Stimulated activated effector memory CD8-positive, alpha-beta T cell treated with anti-CD3 and anti-CD28 coated beads, Interleukin-12 subunit alpha, Interleukin-12 subunit beta, amount 100 ng/mL, for 72 hours (primary cell): ENCODE measurements at regions not wholly inside any gene's neighbourhood (a gene's known extent, or its start where the extent isn't known, plus 50 kb on each side); places are given as distances from the start of the nearest gene placed in this dataset.

ENCODE experiments used
- ATAC-seq: fragments of 150-1000 bp; cut with Tn5 transposase; 2 replicates; pipeline ENCODE4 v1.10.0; 2021
- DNase-seq, 2 donors: peaks; one replicate each; pipeline ENCODE4 v3.0.0; 2021 to 2022; ENCODE audit warnings: low spot score in 2 of 2
- H3K27ac Mint-ChIP-seq: one replicate; pipeline ENCODE4 v1.8.0; 2022; ENCODE audit warnings: mild to moderate bottlenecking, mixed read lengths
- H3K36me3 Mint-ChIP-seq: one replicate; pipeline ENCODE4 v1.8.0; 2022; ENCODE audit warnings: mild to moderate bottlenecking, mixed read lengths
- H3K4me1 Mint-ChIP-seq: one replicate; pipeline ENCODE4 v1.8.0; 2022; ENCODE audit warnings: mixed read lengths
- H3K4me3 Mint-ChIP-seq: one replicate; pipeline ENCODE4 v1.8.0; 2022; ENCODE audit warnings: mild to moderate bottlenecking, mixed read lengths
- H3K9me3 Mint-ChIP-seq: one replicate; pipeline ENCODE4 v1.8.0; 2022; ENCODE audit warnings: mixed read lengths

- no peak overlapping the region for H3K27ac Mint-ChIP-seq
- no peaks in the 10 kb centered on the region for H3K4me1 Mint-ChIP-seq
- ATAC-seq: no peak
- H3K4me3 Mint-ChIP-seq: no peak overlapping the region
- no peaks in the 10 kb centered on the region for H3K9me3 Mint-ChIP-seq
- no peak for DNase-seq
- H3K36me3 Mint-ChIP-seq: no peaks in the 10 kb centered on the region
Observed at GRCh38 chr6:47112317-47112716, 70.2 kb upstream of the ADGRF1 start.

GRCh38 chr6:47111685-47112084 lies 69.6 kb upstream of the ADGRF1 start:
- Mint-ChIP-seq H3K9me3 (no peaks in the 10 kb centered on the region), H3K4me1 (no peaks in the 10 kb centered on the region), H3K27ac (no peak overlapping the region), H3K36me3 (no peaks in the 10 kb centered on the region), H3K4me3 (no peak overlapping the region)
- no peak for ATAC-seq
- DNase-seq: no peak

- Mint-ChIP-seq H3K36me3 (no peaks in the 10 kb centered on the region), H3K27ac (no peak overlapping the region), H3K4me1 (no peaks in the 10 kb centered on the region), H3K4me3 (no peak overlapping the region), H3K9me3 (no peaks in the 10 kb centered on the region)
- DNase-seq: no peak
- no peak for ATAC-seq
Observed at GRCh38 chr6:47109281-47109680, 67.1 kb upstream of the ADGRF1 start.

- Mint-ChIP-seq H3K27ac (no peak overlapping the region), H3K4me1 (no peaks in the 10 kb centered on the region)
- no peak for ATAC-seq
Observed at GRCh38 chr6:47106721-47107197, 64.6 kb upstream of the ADGRF1 start.

GRCh38 chr6:47106216-47106615 lies 64.1 kb upstream of the ADGRF1 start:
- DNase-seq: no peak
- H3K4me3 Mint-ChIP-seq: no peak overlapping the region
- H3K27ac Mint-ChIP-seq: no peak overlapping the region
- no peak for ATAC-seq
- H3K4me1 Mint-ChIP-seq: no peaks in the 10 kb centered on the region
- no peaks in the 10 kb centered on the region for H3K36me3 Mint-ChIP-seq
- peaks cover 2% of the 10 kb centered on the region for H3K9me3 Mint-ChIP-seq

More at GRCh38 chr6:47106721-47107197, 64.6 kb upstream of the ADGRF1 start:
- Mint-ChIP-seq H3K36me3 (no peaks in the 10 kb centered on the region), H3K4me3 (no peak overlapping the region), H3K9me3 (peaks cover 2% of the 10 kb centered on the region)
- no peak for DNase-seq

GRCh38 chr6:47105469-47106178 lies 63.5 kb upstream of the ADGRF1 start:
- H3K4me1 Mint-ChIP-seq: no peaks in the 10 kb centered on the region
- no peak for DNase-seq
- ATAC-seq: no peak
- H3K36me3 Mint-ChIP-seq: no peaks in the 10 kb centered on the region
- peaks cover 2% of the 10 kb centered on the region for H3K9me3 Mint-ChIP-seq
- H3K27ac Mint-ChIP-seq: no peak overlapping the region
- H3K4me3 Mint-ChIP-seq: no peak overlapping the region

GRCh38 chr6:47103931-47104330 lies 61.8 kb upstream of the ADGRF1 start:
- peaks cover 2% of the 10 kb centered on the region for H3K9me3 Mint-ChIP-seq
- no peaks in the 10 kb centered on the region for H3K36me3 Mint-ChIP-seq

DNA sequence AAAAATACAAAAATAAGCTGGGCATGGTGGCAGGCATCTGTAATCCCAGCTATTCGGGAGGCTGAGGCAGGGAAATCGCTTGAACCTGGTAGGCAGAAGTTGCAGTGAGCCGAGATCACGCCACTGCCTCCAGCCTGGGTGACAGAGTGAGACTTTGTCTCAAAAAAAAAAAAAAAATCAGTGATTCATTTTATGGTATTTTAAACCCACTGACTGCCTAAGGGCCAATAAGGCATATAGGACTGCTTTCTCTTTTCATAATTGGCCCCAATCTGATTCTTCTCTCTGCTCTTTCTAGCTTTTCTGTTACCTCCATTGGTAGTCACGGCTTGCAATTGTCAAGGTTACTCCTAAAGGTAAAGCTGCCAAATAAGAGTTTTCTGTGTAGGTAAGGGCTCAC lies 60.2 kb upstream of the ADGRF1 start:
- H3K36me3 Mint-ChIP-seq: no peaks in the 10 kb centered on the region
- H3K4me1 Mint-ChIP-seq: no peaks in the 10 kb centered on the region
- ATAC-seq (no peak), DNase-seq (no peak)
- no peak overlapping the region for H3K4me3 Mint-ChIP-seq
- H3K27ac Mint-ChIP-seq: no peak overlapping the region
- peaks cover 2% of the 10 kb centered on the region for H3K9me3 Mint-ChIP-seq

More at GRCh38 chr6:47103931-47104330, 61.8 kb upstream of the ADGRF1 start:
- H3K4me1 Mint-ChIP-seq: no peaks in the 10 kb centered on the region
- H3K4me3 Mint-ChIP-seq: no peak overlapping the region
- H3K27ac Mint-ChIP-seq: no peak overlapping the region
- ATAC-seq (no peak), DNase-seq (no peak)

DNA sequence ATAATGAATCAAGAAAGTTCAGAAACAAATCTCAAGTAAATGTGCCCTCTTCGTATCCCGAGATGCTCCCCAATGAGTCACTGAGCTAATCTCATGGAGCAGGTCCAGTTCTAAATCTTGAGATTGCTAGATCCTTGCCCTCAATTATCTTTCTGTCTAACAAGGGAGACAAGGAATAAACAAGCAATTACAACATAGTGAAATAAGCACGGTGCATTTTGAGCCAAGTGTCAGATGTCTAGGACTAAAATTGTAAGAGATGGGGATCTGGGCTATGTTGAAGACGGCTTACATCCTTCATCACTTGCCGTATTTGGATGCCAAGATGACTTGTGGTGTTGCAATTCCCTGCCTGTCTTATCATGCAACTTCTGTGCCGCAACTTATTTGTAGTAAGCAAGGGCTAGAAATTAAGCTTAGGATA lies 56.5 kb upstream of the ADGRF1 start:
- ATAC-seq (no peak), DNase-seq (no peak)
- Mint-ChIP-seq H3K9me3 (peaks cover 4% of the 10 kb centered on the region), H3K36me3 (no peaks in the 10 kb centered on the region), H3K27ac (no peak overlapping the region), H3K4me3 (no peak overlapping the region), H3K4me1 (no peaks in the 10 kb centered on the region)

DNA sequence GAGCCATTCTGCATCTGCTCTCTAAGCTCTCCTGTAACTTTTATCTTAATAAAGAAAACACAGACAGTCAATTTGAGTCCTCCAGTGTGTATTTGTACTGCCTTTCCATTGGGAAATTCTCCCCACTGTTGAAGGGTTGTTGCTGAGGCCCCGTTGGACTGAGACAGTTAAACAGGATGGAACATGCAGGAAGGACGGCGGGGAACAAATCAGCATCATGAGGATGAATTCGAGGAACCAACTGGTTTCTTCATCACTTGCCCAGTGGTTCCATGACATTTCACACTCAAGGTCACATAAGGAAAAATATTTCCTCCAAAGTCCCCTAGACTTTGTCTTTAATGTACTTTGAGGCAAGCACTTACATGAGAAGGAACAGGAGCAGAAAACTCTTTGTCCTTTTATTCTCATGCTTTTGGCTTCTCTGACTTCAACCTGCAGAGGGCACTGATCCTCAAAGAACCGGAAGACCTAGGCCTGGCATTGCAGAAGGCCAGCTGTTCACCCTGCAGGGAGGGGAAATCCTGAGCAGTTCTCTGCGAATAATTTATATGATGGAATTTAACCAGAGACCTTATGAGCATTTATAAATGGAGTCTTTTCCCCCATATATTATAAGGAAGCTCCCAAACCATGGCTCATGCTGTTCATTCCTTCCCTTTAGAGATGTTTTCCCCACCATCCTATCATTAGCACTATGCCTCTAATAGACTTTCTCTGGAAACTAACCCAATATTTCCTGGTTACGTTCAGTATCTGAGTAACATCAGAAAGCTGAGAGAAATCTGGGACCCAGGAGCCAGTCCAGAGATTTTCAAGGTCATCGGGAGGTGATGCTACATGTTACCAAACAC lies 55.2 kb upstream of the ADGRF1 start:
- ATAC-seq: peak; percentile 56
- no peak overlapping the region for H3K27ac Mint-ChIP-seq
- H3K4me1 Mint-ChIP-seq: no peaks in the 10 kb centered on the region
- no peak overlapping the region for H3K4me3 Mint-ChIP-seq
- H3K9me3 Mint-ChIP-seq: peaks cover 2% of the 10 kb centered on the region
- DNase-seq: no peak
- no peaks in the 10 kb centered on the region for H3K36me3 Mint-ChIP-seq

- Mint-ChIP-seq H3K27ac (no peak overlapping the region), H3K36me3 (no peaks in the 10 kb centered on the region), H3K4me1 (no peaks in the 10 kb centered on the region), H3K4me3 (no peak overlapping the region), H3K9me3 (peaks cover 2% of the 10 kb centered on the region)
- ATAC-seq: no peak
- DNase-seq: no peak
Observed at GRCh38 chr6:47096211-47096895, 54.2 kb upstream of the ADGRF1 start.

DNA sequence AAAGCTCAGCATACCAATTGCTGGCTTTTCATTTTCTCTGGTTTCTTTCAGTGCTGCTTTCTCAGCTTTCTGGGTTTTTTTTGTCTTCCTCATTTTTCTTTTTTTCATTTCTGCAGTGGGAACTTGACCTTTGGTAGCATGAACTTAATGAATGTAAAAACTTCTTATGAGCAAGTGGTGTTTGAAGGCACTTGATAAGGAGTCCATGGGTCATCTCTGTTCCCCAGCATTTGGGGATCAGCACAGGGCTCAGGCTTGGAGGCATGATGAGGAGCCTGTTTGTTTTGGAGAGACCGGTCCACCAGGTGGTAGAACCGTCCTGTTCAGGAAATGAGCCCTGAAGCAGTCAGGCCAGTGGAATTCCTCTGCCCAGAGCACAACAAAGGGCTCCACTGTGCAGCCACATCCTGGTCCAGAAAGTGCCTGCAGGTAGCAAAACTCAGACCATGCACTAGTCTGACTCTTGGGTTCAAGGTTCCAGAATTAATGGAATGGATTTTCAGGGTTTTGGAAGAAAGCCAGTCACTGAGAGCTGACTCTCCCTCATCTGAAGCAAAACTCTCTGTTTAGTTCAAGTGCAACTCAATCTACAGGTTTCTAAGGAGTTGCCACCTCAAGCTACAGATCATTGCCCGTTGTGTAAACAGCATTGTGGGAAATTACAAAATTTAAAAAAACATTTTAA lies 52.3 kb upstream of the ADGRF1 start:
- Mint-ChIP-seq H3K4me1 (no peaks in the 10 kb centered on the region), H3K36me3 (no peaks in the 10 kb centered on the region), H3K4me3 (no peak overlapping the region), H3K27ac (no peak overlapping the region), H3K9me3 (peaks cover 2% of the 10 kb centered on the region)
- DNase-seq (no peak), ATAC-seq (no peak)

- DNase-seq: no peak
- no peak overlapping the region for H3K27ac Mint-ChIP-seq
Observed at GRCh38 chr6:47093169-47093568, 51.0 kb upstream of the ADGRF1 start.

DNA sequence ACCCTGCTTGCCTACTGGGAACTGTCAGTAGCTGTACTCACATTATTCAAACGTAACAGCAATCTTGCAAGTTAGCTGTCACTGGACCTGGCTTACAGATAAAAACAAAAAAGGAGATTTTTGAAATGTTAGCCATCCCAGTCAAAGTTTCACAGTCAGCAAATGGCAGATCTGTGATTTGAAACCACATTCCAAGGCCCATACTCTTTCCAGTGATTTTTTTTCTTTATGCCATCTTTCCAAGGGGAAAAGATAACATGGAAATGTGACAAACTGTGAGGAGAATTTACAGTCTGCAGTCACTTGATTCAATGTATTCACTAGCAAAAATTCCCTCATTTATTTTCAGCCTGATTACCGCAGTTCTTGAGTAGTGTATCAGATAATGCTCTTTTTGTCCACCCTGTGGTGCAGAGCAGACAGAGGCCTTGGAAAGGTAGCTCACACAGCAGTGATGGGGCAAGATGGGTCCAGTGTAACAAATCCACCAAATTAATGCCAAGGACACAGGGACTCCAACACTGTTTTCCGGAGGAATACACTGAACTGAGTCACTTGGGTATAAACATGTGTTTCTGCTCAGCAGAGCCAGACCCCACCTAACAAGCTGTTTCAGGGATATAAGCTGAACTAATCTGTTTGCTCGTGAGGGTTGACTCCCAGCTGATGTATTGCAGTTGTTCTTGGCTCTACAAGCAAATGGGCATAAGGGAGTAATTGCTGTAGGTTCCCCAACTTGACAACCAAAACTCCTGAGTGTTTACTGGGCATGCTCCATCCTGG lies 49.9 kb upstream of the ADGRF1 start:
- H3K4me1 Mint-ChIP-seq: no peaks in the 10 kb centered on the region
- ATAC-seq: no peak
- no peaks in the 10 kb centered on the region for H3K36me3 Mint-ChIP-seq

More at GRCh38 chr6:47093169-47093568, 51.0 kb upstream of the ADGRF1 start:
- no peak overlapping the region for H3K4me3 Mint-ChIP-seq
- peaks cover 2% of the 10 kb centered on the region for H3K9me3 Mint-ChIP-seq
- H3K36me3 Mint-ChIP-seq: no peaks in the 10 kb centered on the region
- H3K4me1 Mint-ChIP-seq: no peaks in the 10 kb centered on the region
- ATAC-seq: no peak

More for the DNA sequence above, 49.9 kb upstream of the ADGRF1 start:
- DNase-seq: no peak
- H3K4me3 Mint-ChIP-seq: no peak overlapping the region
- H3K9me3 Mint-ChIP-seq: peaks cover 2% of the 10 kb centered on the region
- no peak overlapping the region for H3K27ac Mint-ChIP-seq
